ENCODE measurements at regions not wholly inside any gene's neighbourhood (a gene's known extent, or its start where the extent isn't known, plus 50 kb on each side); places are given as distances from the start of the nearest gene placed in this dataset.
"Not testable (repeated sequence)": the region's sequence is repeated elsewhere in the genome, so short reads cannot be mapped to it uniquely, and the experiment has no call there.

GRCh38 chr11:129710423-129710822, 105.2 kb upstream of the TMEM45B start:
- TF ChIP-seq CTCF (conservative IDR thresholded peaks at IDR 0.05; ENCODE audit: low read depth, low read length), result no peak
- no peak overlapping the region for H3K4me3 ChIP-seq (ENCODE audit: low read depth, low read length)
- DNase-seq (ENCODE audit: low read depth), result no peak

GRCh38 chr11:129711760-129712159, 103.9 kb upstream of the TMEM45B start:
- TF ChIP-seq CTCF (conservative IDR thresholded peaks at IDR 0.05; ENCODE audit: low read depth, low read length), result no peak
- H3K4me3 ChIP-seq (ENCODE audit: low read depth, low read length), result no peak overlapping the region
- DNase-seq (ENCODE audit: low read depth), result no peak

- H3K4me3 ChIP-seq (ENCODE audit: low read depth, low read length); DNase-seq (ENCODE audit: low read depth): not testable (repeated sequence)
Observed at GRCh38 chr11:129712486-129713240, 103.0 kb upstream of the TMEM45B start.

- no peak for TF ChIP-seq CTCF (conservative IDR thresholded peaks at IDR 0.05; ENCODE audit: low read depth, low read length)
- no peak for DNase-seq (ENCODE audit: low read depth)
- no peak overlapping the region for H3K4me3 ChIP-seq (ENCODE audit: low read depth, low read length)
Observed at GRCh38 chr11:129719037-129719436, 96.6 kb upstream of the TMEM45B start.

- no peak for TF ChIP-seq CTCF (conservative IDR thresholded peaks at IDR 0.05; ENCODE audit: low read depth, low read length)
- DNase-seq (ENCODE audit: low read depth), result no peak
- H3K4me3 ChIP-seq (ENCODE audit: low read depth, low read length), result no peak overlapping the region
Observed at GRCh38 chr11:129720156-129720555, 95.5 kb upstream of the TMEM45B start.

GRCh38 chr11:129720994-129721393, 94.7 kb upstream of the TMEM45B start:
- DNase-seq (ENCODE audit: low read depth), result no peak
- H3K4me3 ChIP-seq (ENCODE audit: low read depth, low read length), result no peak overlapping the region
- TF ChIP-seq CTCF (conservative IDR thresholded peaks at IDR 0.05; ENCODE audit: low read depth, low read length), result no peak

GRCh38 chr11:129721685-129722084, 94.0 kb upstream of the TMEM45B start:
- TF ChIP-seq CTCF (conservative IDR thresholded peaks at IDR 0.05; ENCODE audit: low read depth, low read length), result no peak
- DNase-seq (ENCODE audit: low read depth), result no peak
- no peak overlapping the region for H3K4me3 ChIP-seq (ENCODE audit: low read depth, low read length)

All from epithelial cell of proximal tubule (primary cell).